Loucy (cell line): ENCODE measurements at regions not wholly inside any gene's neighbourhood (a gene's known extent, or its start where the extent isn't known, plus 50 kb on each side); places are given as distances from the start of the nearest gene placed in this dataset.

Experiments
- H2AFZ ChIP-seq: fragments of 200-600 bp; sonication (generic); 2 replicates; pipeline ENCODE4 v1.6.0; 2016; ENCODE audit warnings: antibody characterized with exemption, mild to moderate bottlenecking, low read length, moderate library complexity
- H3F3A ChIP-seq: fragments of 200-600 bp; 2 replicates; pipeline ENCODE4 v1.6.0; 2016; ENCODE audit warnings: antibody characterized with exemption, low read depth, mild to moderate bottlenecking
- H3K27me3 ChIP-seq: fragments of 200-600 bp; sonication (generic); 2 replicates; pipeline ENCODE4 v1.6.1; 2014; ENCODE audit warnings: low read length, mild to moderate bottlenecking; ENCODE audit not compliant: insufficient read depth, poor library complexity, severe bottlenecking
- H3K36me3 ChIP-seq: fragments of 200-600 bp; sonication (generic); 2 replicates; pipeline ENCODE4 v1.6.1; 2016; ENCODE audit warnings: low read length; ENCODE audit not compliant: insufficient read depth
- H3K4me1 ChIP-seq: fragments of 200-600 bp; sonication (generic); 2 replicates; pipeline ENCODE4 v1.5.1; 2014; ENCODE audit warnings: low read length, mild to moderate bottlenecking; ENCODE audit not compliant: insufficient read depth, poor library complexity, severe bottlenecking
- H3K4me2 ChIP-seq: fragments of 200-600 bp; sonication (generic); 2 replicates; pipeline ENCODE4 v1.6.0; 2014; ENCODE audit warnings: antibody characterized with exemption, low read length, low read depth, mild to moderate bottlenecking; ENCODE audit not compliant: poor library complexity, severe bottlenecking
- H3K4me3 ChIP-seq: fragments of 200-600 bp; sonication (generic); 2 replicates; pipeline ENCODE4 v1.5.1; 2014; ENCODE audit warnings: low read length, mild to moderate bottlenecking, mixed read lengths; ENCODE audit not compliant: poor library complexity, severe bottlenecking
- H3K79me2 ChIP-seq: fragments of 200-600 bp; sonication (generic); 2 replicates; pipeline ENCODE4 v1.6.1; 2014; ENCODE audit warnings: low read length; ENCODE audit not compliant: insufficient read depth
- H3K9ac ChIP-seq: fragments of 200-600 bp; sonication (generic); 2 replicates; pipeline ENCODE4 v1.6.0; 2014; ENCODE audit warnings: mild to moderate bottlenecking, low read depth, low read length, moderate library complexity; ENCODE audit not compliant: poor library complexity, severe bottlenecking
- H3K9me2 ChIP-seq: fragments of 200-600 bp; sonication (generic); replicated peaks from 2 replicates; pipeline ENCODE4 v1.6.1; 2016; ENCODE audit warnings: low read depth, low read length, mixed read lengths
- H3K9me3 ChIP-seq: fragments of 200-600 bp; sonication (generic); 2 replicates; pipeline ENCODE4 v1.6.1; 2014; ENCODE audit warnings: mild to moderate bottlenecking, antibody characterized with exemption, low read length, low read depth; ENCODE audit not compliant: insufficient read depth
- H4K20me1 ChIP-seq: fragments of 200-600 bp; sonication (generic); 2 replicates; pipeline ENCODE4 v1.6.0; 2014; ENCODE audit warnings: antibody characterized with exemption, low read length, mild to moderate bottlenecking; ENCODE audit not compliant: insufficient read depth, poor library complexity, severe bottlenecking
- EZH2phosphoT487 ChIP-seq: fragments of 200-600 bp; IDR thresholded peaks from 2 replicates; pipeline ENCODE4 v1.6.1; 2018; ENCODE audit warnings: antibody characterized with exemption, mild to moderate bottlenecking, moderate library complexity, borderline replicate concordance
- TF ChIP-seq, protein P1 (sequence below): fragments of 200-600 bp; sonication (generic); conservative IDR thresholded peaks from 2 replicates; pipeline ENCODE4 v1.5.1; 2014; ENCODE audit warnings: mild to moderate bottlenecking, antibody characterized with exemption, low read length

DNA sequence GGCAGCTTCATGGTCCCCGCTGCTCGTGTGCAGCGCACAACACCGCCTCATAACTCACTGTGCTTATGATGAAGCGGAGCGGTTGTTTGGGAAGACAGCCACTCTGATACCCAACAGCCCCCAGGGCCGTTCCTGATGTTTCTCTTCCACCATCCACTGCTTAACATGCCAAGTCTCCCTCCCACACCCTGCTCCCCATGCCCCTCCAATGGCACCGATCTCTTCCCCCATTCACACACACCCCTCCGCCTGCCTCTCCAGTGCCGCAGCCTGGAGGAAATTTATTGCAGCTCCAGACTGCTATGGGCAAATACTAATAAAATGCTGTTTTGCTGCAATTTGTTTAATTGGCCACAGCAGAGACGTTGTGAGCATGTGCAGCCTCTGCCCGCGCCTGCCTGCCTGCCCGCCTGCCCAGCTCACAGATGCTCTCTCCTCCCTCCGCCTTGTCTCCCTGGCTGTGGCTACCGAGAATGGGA, 80.3 kb upstream of the LHX1 start:
- Histone ChIP-seq H3K4me2 (no peak overlapping the region), H3K9me2 (no peaks in the 10 kb centered on the region), H3K9me3 (no peaks in the 10 kb centered on the region), H3K4me1 (no peaks in the 10 kb centered on the region), H3K36me3 (no peaks in the 10 kb centered on the region), H3K27me3 (no peaks in the 10 kb centered on the region), H4K20me1 (no peaks in the 10 kb centered on the region), H3F3A (no peaks in the 10 kb centered on the region), H2AFZ (no peak overlapping the region), H3K79me2 (no peaks in the 10 kb centered on the region), H3K9ac (no peak overlapping the region), H3K4me3 (no peak overlapping the region)
- TF ChIP-seq, protein P1, sequence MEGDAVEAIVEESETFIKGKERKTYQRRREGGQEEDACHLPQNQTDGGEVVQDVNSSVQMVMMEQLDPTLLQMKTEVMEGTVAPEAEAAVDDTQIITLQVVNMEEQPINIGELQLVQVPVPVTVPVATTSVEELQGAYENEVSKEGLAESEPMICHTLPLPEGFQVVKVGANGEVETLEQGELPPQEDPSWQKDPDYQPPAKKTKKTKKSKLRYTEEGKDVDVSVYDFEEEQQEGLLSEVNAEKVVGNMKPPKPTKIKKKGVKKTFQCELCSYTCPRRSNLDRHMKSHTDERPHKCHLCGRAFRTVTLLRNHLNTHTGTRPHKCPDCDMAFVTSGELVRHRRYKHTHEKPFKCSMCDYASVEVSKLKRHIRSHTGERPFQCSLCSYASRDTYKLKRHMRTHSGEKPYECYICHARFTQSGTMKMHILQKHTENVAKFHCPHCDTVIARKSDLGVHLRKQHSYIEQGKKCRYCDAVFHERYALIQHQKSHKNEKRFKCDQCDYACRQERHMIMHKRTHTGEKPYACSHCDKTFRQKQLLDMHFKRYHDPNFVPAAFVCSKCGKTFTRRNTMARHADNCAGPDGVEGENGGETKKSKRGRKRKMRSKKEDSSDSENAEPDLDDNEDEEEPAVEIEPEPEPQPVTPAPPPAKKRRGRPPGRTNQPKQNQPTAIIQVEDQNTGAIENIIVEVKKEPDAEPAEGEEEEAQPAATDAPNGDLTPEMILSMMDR: no peak
- no peak for TF ChIP-seq EZH2phosphoT487

DNA sequence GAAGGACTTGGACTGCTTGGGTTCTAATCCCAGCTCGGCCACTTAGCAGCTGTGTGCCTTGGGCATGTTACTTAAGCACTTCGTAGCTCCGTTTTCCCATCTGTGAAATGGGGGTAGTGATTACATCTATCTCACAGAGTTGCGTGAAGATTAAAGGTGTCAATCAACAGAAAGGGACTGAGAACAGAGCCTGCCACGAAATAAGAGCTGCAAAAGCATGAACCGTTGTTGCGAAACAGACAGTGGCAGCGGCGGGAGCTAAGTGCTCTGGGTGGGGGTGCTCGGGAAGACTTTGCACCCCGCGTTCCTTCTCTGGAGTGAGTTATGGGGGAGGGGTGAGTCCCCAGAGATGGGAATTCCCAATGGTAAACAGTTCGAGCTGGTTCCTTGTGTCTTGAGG, 79.6 kb upstream of the LHX1 start:
- Histone ChIP-seq H3K9ac (no peak overlapping the region), H3K27me3 (no peaks in the 10 kb centered on the region), H3K4me3 (no peak overlapping the region), H3K4me2 (no peak overlapping the region), H3K9me3 (no peaks in the 10 kb centered on the region), H3K79me2 (no peaks in the 10 kb centered on the region), H3F3A (no peaks in the 10 kb centered on the region), H4K20me1 (no peaks in the 10 kb centered on the region), H2AFZ (no peak overlapping the region), H3K4me1 (no peaks in the 10 kb centered on the region), H3K9me2 (no peaks in the 10 kb centered on the region), H3K36me3 (no peaks in the 10 kb centered on the region)
- TF ChIP-seq, protein P1: no peak
- TF ChIP-seq EZH2phosphoT487: no peak

DNA sequence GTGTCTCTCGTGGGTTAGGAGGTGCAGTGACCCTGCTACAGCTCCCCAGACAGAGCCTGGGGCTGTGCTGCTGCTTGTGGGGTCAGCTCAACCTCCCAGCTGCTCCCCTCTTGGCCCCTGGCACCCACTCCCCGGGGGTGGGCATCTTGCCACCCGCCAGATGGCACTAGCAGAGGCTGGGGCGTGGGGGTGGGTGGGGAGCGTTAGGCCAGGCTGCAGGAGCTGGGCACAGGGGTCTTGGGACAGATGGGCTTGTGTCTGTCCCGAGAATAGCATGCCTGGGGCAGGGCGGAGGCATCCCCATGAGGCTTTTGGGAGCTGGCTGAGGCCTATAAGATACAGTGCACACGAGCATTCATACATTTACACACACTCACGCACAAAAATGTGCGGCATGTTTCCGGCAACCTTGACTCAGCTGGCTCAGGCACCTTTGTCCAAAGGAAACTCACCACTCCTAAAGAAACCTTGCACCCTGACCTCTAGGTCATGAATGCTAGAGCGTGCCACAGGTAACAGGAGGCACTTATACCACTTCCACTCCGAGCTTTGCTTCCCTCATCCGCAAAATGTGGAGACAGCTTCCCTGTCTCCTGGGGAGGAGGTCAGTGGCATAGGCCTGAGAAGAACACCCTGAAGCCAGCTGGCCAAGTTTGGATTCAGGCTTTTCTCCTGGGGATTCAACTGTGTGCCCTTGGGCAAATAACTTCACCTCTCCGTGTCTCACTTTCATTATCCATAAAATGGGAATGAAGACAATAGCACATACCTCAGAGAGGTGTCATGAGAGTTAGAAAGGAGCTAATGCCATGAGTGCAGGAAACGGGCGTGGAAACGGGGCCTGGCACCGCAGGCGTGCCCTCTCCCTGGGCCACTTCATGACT, 78.9 kb upstream of the LHX1 start:
- H3K4me3 ChIP-seq: no peak overlapping the region
- no peaks in the 10 kb centered on the region for H3K36me3 ChIP-seq
- H4K20me1 ChIP-seq: no peaks in the 10 kb centered on the region
- TF ChIP-seq, protein P1: no peak
- no peak for TF ChIP-seq EZH2phosphoT487
- no peaks in the 10 kb centered on the region for H3F3A ChIP-seq
- no peaks in the 10 kb centered on the region for H3K4me1 ChIP-seq
- H3K9me3 ChIP-seq: no peaks in the 10 kb centered on the region
- H2AFZ ChIP-seq: no peak overlapping the region
- H3K4me2 ChIP-seq: no peak overlapping the region
- H3K27me3 ChIP-seq: no peaks in the 10 kb centered on the region
- no peaks in the 10 kb centered on the region for H3K79me2 ChIP-seq
- no peaks in the 10 kb centered on the region for H3K9me2 ChIP-seq
- H3K9ac ChIP-seq: no peak overlapping the region
